ENCODE measurements at regions not wholly inside any gene's neighbourhood (a gene's known extent, or its start where the extent isn't known, plus 50 kb on each side); places are given as distances from the start of the nearest gene placed in this dataset.

DNA sequence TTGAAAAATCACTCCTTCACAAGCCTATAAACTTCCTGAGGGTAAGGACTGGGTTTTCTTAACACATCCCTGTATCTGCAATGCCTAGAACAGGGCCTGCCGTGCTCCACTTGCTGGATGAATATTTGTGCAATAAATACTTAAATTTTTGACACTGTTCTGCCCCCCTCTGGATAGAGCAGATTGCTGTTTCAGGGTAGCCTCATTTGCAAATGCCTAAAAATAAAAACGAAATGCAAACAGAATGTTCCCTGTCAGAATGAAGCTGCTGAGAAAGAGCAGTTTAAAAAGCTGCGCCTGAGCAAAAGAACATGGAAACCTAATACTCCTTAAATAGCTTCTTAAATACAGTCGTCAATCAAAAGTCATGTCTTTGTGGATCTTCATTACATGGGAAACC is 385.3 kb downstream of the PRELID2 start:
- TF ChIP-seq, protein P1, sequence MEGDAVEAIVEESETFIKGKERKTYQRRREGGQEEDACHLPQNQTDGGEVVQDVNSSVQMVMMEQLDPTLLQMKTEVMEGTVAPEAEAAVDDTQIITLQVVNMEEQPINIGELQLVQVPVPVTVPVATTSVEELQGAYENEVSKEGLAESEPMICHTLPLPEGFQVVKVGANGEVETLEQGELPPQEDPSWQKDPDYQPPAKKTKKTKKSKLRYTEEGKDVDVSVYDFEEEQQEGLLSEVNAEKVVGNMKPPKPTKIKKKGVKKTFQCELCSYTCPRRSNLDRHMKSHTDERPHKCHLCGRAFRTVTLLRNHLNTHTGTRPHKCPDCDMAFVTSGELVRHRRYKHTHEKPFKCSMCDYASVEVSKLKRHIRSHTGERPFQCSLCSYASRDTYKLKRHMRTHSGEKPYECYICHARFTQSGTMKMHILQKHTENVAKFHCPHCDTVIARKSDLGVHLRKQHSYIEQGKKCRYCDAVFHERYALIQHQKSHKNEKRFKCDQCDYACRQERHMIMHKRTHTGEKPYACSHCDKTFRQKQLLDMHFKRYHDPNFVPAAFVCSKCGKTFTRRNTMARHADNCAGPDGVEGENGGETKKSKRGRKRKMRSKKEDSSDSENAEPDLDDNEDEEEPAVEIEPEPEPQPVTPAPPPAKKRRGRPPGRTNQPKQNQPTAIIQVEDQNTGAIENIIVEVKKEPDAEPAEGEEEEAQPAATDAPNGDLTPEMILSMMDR (IDR thresholded peaks at IDR 0.05; ENCODE audit: low read length): no peak
- TF ChIP-seq EZH2 (IDR thresholded peaks at IDR 0.05; ENCODE audit: borderline replicate concordance, low read length): no peak

Data from OCI-LY1 (cell line).